ENCODE measurements at regions not wholly inside any gene's neighbourhood (a gene's known extent, or its start where the extent isn't known, plus 50 kb on each side); places are given as distances from the start of the nearest gene placed in this dataset.

DNA sequence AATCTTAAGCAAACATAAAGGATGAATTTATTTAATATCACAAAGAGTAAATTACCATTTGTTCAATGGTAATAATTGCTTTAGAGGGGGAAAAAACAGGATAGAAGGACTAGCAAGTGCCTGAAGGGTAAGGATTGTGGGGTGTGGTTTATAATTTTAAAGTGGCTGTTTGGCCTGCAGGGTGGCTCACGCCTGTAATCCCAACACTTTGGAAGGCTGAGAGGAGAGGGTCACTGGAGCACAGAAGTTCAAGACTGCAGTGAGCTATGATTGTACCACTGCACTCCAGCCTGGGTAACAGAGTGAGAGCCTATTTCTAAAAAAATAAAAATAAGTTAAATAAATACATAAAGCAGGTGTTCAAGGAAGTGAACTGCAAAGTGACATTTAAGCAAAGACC is 199.9 kb upstream of the AHR start:
- TF ChIP-seq POLR2A (IDR thresholded peaks at IDR 0.05) (no peak), CTCF (IDR thresholded peaks at IDR 0.05) (no peak), POLR2AphosphoS5 (IDR thresholded peaks at IDR 0.05; ENCODE audit: insufficient read depth in 1 of 2, low read depth in 1 of 2) (no peak)

All from vagina (tissue), 2 donors.